NCI-H2107 treated with DMSO at 0.1 percent for 48 hours (cell line): ENCODE measurements at regions not wholly inside any gene's neighbourhood (a gene's known extent, or its start where the extent isn't known, plus 50 kb on each side); places are given as distances from the start of the nearest gene placed in this dataset.
"Not testable (repeated sequence)": the region's sequence is repeated elsewhere in the genome, so short reads cannot be mapped to it uniquely, and the experiment has no call there.

ENCODE experiments used
- DNase-seq: peaks from one replicate; lab custom pipeline; 2025; ENCODE audit not compliant: unreplicated experiment; lab: John Stamatoyannopoulos, UW

DNA sequence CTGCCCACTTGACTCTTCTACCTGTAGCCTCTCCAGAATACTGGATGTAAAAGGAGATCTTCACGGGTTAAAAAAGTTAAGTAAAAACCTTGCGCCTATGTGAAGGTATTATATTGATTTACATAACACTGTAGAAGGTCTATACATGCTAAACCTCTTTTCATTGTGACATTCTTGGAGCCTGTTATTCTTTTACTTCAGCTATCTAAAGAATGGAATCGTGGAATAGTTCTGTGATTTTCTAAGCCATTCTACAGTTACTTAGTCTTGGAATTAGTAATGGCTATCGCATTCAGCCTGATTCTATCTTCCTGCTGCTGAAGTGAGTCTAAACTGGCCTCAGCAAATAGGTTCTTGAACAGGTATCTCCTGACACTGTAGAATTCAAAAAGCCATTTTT is 430.0 kb upstream of the DPH6 start:
- no peak for DNase-seq

DNA sequence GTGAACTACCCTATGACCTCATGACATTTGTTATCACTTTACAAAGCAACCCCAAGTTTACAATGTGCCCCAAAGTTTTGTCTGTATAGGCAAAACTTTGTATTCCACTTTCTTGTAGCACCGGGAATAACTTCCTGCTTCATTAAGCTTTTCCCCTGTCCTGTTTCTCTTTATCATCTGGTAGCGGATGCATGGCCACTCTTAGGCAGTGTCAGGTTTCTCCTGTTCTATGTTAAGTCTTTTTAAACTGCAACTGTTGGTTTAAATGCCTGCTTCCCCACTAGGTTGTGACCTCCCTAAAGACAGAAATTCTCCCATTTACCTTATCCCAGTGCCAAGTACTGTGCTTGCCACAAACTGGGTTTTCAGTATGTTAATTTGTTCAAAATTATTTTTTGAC is 433.6 kb upstream of the DPH6 start:
- DNase-seq, result no peak

- DNase-seq, result no peak
Observed at GRCh38 chr15:35980719-35981118, 434.8 kb upstream of the DPH6 start.

- no peak for DNase-seq
Observed at GRCh38 chr15:35986191-35986721, 440.3 kb upstream of the DPH6 start.

- DNase-seq, result no peak
Observed at GRCh38 chr15:35987056-35987455, 441.1 kb upstream of the DPH6 start.

- DNase-seq, result no peak
Observed at GRCh38 chr15:35991386-35991785, 445.4 kb upstream of the DPH6 start.

DNA sequence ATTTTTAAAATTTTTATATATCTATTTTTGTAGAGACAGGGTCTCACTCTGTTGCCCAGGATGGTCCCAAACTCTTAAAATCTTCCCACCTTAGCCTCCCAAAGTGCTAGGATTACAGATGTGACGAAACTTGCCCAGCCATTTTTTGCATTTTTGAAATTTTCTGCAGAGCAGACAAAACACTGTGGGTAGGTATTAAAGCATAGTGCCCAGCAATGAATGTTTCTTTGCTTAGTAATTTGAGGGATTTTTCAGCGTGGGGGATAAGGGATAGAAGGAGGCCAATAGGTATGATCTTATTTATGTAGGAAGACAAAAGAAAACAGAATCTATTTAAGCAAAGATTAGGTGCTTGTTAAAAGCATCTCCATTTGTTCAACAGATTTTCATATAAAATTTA is 446.8 kb upstream of the DPH6 start:
- DNase-seq, result no peak

- DNase-seq, result no peak
Observed at GRCh38 chr15:35993196-35993595, 447.2 kb upstream of the DPH6 start.

DNA sequence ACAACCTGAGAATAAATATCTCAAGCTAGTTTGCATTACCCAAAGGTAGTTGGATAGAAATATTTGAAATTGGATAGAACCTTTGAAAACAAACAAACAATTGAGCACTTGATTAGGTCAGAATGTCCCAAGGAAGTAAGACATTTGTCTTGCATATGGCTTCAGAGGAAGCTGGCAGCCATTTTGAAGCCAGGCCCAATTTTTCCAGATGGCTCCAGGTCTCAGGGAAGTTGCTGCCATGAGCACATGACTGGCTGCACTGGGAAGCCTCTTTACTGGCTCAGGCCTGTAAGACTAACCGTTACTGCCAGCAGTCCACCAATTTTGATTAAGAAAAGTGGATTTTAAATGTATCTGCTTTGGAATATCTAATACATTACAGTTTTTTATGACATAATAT is 448.9 kb upstream of the DPH6 start:
- no peak for DNase-seq

DNA sequence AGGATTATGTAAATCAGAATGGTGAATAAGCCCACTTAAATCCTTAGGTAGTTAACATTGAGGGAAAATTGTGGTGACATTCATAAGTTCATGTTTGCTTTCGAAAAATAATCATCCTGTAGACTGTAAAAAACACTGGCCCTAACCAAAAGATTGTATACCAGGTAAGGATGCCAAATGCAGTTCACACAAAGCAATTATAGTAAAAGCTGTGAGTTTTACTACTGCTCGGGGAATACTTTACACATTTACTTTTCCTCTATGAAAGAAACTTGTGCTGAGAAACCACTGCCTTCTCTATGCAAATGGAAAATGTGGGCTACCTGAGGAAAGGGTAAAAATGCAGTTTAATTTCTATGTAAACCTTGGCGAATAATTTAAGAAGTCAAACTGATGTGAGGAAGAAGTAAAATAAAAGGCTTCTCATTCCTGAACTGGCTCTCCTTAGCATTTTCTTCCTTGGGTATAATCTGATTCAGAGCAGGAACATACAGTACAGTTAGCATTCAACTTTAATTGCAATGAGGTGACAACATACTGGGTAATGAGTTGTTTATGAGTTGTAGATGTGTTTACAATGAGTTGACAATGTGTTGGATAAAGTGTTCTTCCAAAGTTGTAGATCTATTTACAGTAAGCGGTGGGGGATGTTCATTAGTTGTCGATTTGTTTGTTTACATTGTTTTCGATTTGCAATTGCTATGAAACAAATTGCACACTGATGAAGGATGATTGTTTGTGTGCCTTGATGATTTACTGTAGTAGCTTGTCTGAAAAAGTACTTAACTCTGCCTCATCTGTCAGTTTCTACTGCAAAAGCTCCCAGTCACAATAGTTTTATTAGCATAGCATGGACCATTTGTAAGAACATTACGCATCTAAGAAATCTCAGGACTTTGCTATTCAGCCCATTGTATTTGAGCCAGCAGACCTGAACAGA is 453.0 kb upstream of the DPH6 start:
- DNase-seq, result no peak

- no peak for DNase-seq
Observed at GRCh38 chr15:36004891-36005490, 459.0 kb upstream of the DPH6 start.

GRCh38 chr15:36005542-36005941 is 459.6 kb upstream of the DPH6 start:
- DNase-seq, result no peak

GRCh38 chr15:36007699-36008098 is 461.7 kb upstream of the DPH6 start:
- DNase-seq, result no peak

DNA sequence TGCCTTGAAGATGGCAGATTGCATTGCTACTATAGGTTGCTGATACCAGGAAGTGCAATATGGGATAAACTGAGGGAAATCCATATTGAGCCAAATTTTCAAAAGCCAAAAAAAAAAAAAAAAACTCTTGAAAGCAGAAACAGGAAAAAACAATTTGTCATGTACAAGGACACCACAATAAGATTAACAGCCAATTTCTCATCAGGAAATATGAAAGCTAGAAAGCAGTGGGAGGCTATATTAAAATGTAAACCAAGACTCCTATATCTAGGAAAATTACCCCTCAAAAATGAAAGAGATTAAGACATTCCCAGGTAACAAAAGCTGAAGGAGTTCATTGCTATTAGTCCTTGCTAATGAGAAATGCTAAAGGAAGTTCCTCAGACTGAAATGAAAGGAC is 462.8 kb upstream of the DPH6 start:
- DNase-seq, result no peak

DNA sequence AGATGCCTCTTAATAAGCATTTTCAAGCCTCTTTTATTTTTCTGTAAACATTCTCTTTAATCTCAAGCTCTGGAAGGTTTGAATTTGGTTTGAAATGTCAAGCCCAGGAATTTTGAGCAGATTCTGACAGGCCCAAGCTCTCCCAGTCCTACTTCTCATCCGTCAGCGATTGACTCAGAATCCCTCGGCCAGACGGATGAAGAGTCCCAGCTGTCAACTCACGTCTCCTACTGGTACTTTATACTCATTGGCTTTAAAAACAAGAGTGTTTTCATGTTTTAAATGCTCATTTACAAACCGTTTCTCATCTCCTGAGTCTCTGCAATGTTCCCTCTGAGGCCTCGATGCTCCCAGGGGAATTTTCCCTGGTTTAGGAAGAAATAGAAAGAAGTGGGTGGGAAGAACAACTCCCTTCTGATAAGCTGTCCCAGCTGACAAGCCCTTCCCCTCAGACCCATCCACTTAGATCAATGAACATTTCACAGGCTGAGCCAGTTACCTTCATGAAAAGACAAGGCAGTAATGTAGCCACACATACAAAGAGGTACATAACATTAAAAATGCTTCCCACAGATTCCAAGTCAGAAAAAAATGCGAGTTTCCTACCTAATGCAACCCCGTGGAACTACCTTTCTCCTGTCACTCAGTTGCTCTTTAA is 478.2 kb upstream of the DPH6 start:
- no peak for DNase-seq

- no peak for DNase-seq
Observed at GRCh38 chr15:36026627-36027283, 480.8 kb upstream of the DPH6 start.

GRCh38 chr15:36029606-36030210 is 483.7 kb upstream of the DPH6 start:
- no peak for DNase-seq

GRCh38 chr15:36039996-36040572 is 494.1 kb upstream of the DPH6 start:
- DNase-seq, result no peak

DNA sequence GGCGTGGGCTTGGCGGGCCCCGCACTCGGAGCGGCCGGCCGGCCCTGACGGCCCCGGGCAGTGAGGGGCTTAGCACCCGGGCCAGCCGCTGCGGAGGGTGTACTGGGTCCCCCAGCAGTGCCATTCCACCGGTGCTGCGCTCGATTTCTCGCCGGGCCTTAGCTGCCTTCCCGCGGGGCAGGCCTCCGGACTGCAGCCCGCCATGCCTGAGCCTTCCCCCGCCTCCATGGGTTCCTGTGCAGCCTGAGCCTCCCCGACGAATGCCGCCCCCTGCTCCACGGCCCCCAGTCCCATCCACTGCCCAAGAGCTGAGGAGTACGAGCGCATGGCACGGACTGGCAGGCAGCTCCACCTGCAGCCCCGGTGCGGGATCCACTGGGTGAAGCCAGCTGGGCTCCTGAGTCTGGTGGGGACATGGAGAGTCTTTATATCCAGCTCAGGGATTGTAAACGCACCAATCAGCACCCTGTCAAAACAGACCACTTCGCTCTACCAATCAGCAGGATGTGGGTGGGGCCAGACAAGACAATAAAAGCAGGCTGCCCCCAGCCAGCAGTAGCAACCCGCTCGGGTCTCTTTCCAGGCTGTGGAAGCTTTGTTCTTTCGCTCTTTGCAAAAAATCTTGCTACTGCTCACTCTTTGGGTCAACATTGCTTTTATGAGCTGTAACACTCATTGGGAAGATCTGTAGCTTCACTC is 501.2 kb upstream of the DPH6 start:
- DNase-seq, result not testable (repeated sequence)

- DNase-seq, result no peak
Observed at GRCh38 chr15:36050899-36051298, 504.9 kb upstream of the DPH6 start.
